Neuron (in vitro differentiated cells): ENCODE measurements at regions not wholly inside any gene's neighbourhood (a gene's known extent, or its start where the extent isn't known, plus 50 kb on each side); places are given as distances from the start of the nearest gene placed in this dataset.
"Not testable (repeated sequence)": the region's sequence is repeated elsewhere in the genome, so short reads cannot be mapped to it uniquely, and the experiment has no call there.

ENCODE experiments used
- H2AFZ ChIP-seq: one replicate; pipeline ENCODE4 v1.6.1; 2013; ENCODE audit warnings: low read depth, mild to moderate bottlenecking, inconsistent platforms, low read length, moderate library complexity
- H3K27me3 ChIP-seq: one replicate; pipeline ENCODE4 v1.6.1; 2013; ENCODE audit warnings: low read length; ENCODE audit not compliant: insufficient read depth
- H3K36me3 ChIP-seq: one replicate; pipeline ENCODE4 v1.6.1; 2013; ENCODE audit warnings: low read length; ENCODE audit not compliant: insufficient read depth
- H3K4me1 ChIP-seq: one replicate; pipeline ENCODE4 v1.6.1; 2013; ENCODE audit warnings: low read length; ENCODE audit not compliant: insufficient read depth
- H3K4me3 ChIP-seq: 2 replicates; pipeline ENCODE4 v1.5.1; 2013; ENCODE audit warnings: mild to moderate bottlenecking, low read length, moderate library complexity
- H3K9me3 ChIP-seq: one replicate; pipeline ENCODE4 v1.6.1; 2013; ENCODE audit warnings: low read length

DNA sequence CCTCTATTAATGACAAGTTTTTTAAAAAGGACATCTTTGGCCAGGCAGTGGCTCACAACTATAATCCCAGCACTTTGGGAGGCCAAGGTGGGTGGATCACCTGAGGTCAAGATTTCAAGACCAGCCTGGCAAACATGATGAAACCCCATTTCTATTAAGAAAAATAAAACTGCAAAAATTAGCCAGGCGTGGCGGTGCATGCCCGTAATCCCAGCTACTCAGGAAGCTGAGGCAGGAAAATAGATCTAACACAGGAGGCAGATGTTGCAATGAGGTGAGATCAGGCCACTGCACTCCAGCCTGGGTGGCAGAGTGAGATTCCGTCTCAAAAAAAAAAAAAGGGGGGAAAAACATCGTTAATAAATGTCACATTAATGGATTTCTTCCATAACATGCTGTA is 1805.4 kb downstream of the C4orf33 start:
- Histone ChIP-seq H3K4me1 (no peaks in the 10 kb centered on the region), H3K4me3 (no peak overlapping the region), H3K36me3 (no peaks in the 10 kb centered on the region), H3K9me3 (no peaks in the 10 kb centered on the region), H2AFZ (no peak overlapping the region), H3K27me3 (no peaks in the 10 kb centered on the region)

DNA sequence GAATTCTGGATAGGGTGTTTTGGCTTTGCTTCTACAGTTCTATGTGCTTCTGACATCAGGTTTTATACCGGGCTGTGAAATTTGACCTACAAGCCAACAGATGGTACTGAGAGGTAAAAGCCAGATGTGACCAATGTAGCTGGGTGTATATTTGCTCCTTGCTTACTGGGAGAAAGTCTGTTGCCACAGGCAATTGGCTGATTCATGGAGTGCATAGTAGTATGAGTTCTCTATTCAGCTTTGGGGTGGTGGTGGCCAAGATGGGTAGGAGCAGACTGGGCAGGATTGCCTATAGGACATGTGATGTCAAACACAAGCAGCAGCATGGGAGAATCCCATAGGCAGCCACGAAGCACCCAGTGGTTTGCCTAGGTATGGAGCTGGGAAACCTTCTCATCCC is 1827.0 kb downstream of the C4orf33 start:
- Histone ChIP-seq H2AFZ (no peak overlapping the region), H3K36me3 (no peaks in the 10 kb centered on the region), H3K4me3 (no peak overlapping the region), H3K27me3 (no peaks in the 10 kb centered on the region), H3K4me1 (no peaks in the 10 kb centered on the region), H3K9me3 (peaks cover 2% of the 10 kb centered on the region)

DNA sequence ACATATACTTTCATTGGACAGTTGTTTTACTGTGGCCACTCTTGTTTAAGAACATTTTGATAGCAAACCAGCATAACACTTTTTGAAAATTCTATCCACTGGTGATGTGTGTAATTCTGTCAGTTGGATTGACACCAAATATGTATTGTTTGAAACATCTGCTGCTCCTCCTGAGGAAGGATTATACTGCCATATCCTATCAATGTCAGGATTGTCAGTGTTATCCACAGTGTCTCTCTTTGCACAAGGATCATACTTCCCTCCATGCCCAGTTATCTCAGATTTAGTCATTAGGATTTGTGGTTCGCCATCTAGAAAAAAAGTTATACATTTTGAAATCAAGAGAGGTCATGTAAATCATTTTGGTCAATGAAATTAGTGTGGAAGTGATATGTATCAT is 1859.6 kb downstream of the C4orf33 start:
- H2AFZ ChIP-seq, result no peak overlapping the region
- no peak overlapping the region for H3K4me3 ChIP-seq
- H3K4me1 ChIP-seq, result no peaks in the 10 kb centered on the region
- no peaks in the 10 kb centered on the region for H3K36me3 ChIP-seq
- H3K27me3 ChIP-seq, result no peaks in the 10 kb centered on the region
- no peaks in the 10 kb centered on the region for H3K9me3 ChIP-seq

DNA sequence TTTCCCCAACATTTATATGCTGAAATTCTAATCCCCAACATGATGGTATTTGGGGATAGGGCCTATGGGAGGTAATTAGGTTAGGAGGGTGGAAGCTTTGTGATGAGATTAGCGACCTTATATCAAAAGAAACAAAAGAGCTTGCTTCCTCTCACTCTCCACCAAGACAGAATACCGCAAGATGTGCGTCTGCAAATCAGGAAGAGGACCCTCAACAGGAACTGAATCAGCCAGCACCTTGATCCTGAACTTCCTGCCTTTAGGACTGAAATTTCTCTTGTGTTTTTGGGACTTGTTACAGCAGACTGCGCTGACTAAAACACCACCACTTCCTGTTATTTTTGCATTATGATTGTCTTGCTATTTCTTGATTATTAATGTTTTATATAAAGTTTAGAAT is 1889.4 kb downstream of the C4orf33 start:
- H2AFZ ChIP-seq, result no peak overlapping the region
- no peaks in the 10 kb centered on the region for H3K27me3 ChIP-seq
- H3K9me3 ChIP-seq, result no peaks in the 10 kb centered on the region
- H3K4me1 ChIP-seq, result no peaks in the 10 kb centered on the region
- no peaks in the 10 kb centered on the region for H3K36me3 ChIP-seq
- no peak overlapping the region for H3K4me3 ChIP-seq

DNA sequence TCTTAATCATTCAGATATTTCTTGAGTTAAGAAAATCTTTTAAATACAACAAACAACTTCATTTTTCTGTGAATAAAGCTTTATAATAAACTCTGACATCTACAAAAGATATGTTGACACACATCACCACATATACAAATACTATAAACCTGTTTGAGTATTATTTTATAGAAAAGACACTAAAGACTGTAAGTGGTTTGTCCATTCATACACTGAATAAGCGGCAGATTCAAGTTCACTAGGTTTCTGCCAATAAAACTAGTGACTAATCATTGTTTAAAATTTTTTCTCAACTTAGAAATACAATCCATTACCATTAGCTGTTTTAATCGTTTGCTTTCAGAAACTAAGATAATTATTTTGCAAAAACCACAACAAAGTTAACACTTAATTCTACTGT is 1900.0 kb downstream of the C4orf33 start:
- Histone ChIP-seq H2AFZ (no peak overlapping the region), H3K36me3 (no peaks in the 10 kb centered on the region), H3K4me1 (no peaks in the 10 kb centered on the region), H3K27me3 (no peaks in the 10 kb centered on the region), H3K9me3 (no peaks in the 10 kb centered on the region), H3K4me3 (no peak overlapping the region)

DNA sequence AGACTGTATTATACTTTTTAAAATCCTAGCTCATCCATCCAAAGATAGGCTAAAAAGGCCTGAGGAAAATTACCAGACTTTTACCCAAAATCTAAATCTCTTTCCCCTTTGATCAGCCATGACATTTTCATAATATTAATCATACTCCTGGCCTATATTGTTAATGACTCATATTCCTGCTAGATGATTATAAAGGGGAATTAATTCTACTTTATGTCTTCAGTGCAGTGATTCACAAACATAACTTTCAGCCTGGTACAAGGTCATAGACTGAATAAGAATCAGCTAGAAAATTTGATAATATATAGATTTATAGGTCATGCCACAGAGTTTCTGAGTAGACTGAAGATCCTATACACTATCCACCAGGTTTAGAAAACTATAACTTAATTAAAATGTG is 1905.4 kb downstream of the C4orf33 start:
- Histone ChIP-seq H2AFZ (no peak overlapping the region), H3K9me3 (no peaks in the 10 kb centered on the region), H3K36me3 (no peaks in the 10 kb centered on the region), H3K4me3 (no peak overlapping the region), H3K27me3 (no peaks in the 10 kb centered on the region), H3K4me1 (no peaks in the 10 kb centered on the region)

DNA sequence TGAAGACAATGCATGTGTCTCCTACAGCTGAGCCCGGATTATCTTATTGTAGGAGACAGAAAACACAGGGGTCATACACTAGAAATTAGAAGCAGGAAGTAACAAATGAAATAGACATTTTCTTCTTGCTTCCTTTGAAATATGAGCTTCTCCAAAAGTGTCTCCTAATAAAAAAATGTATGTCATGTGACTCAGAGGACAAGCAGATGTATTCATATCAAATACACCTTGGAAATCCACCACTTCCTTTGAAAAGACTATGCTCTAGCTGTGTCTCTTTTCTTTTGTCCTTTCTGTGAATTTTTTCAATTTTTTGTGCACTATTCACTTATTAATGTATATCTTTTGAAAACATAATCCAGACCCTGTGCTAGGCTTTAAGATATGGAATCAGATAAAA is 1906.2 kb downstream of the C4orf33 start:
- Histone ChIP-seq H2AFZ (no peak overlapping the region), H3K9me3 (no peaks in the 10 kb centered on the region), H3K27me3 (no peaks in the 10 kb centered on the region), H3K4me3 (no peak overlapping the region), H3K4me1 (no peaks in the 10 kb centered on the region), H3K36me3 (no peaks in the 10 kb centered on the region)

DNA sequence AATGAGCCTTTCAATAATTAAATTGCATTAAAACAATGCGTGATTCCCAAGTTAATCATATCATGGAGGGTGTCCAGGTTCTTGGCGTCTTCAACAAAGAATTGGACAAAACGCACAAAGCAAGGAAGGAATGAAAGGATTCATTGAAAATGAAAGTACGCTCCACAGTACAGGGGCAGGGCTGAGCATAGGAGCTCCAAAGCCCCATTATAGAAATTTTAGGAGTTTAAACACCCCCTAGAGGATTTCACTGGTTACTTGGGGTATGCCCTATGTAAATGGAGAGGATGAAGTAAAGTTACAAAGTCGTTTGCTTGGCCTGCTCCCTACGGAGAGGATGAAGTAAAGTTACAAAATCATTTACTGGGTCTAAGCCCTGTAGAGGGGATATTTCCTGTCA is 1910.4 kb downstream of the C4orf33 start:
- Histone ChIP-seq H2AFZ (no peak overlapping the region), H3K4me3 (no peak overlapping the region), H3K9me3 (no peaks in the 10 kb centered on the region), H3K36me3 (no peaks in the 10 kb centered on the region), H3K27me3 (no peaks in the 10 kb centered on the region), H3K4me1 (no peaks in the 10 kb centered on the region)

DNA sequence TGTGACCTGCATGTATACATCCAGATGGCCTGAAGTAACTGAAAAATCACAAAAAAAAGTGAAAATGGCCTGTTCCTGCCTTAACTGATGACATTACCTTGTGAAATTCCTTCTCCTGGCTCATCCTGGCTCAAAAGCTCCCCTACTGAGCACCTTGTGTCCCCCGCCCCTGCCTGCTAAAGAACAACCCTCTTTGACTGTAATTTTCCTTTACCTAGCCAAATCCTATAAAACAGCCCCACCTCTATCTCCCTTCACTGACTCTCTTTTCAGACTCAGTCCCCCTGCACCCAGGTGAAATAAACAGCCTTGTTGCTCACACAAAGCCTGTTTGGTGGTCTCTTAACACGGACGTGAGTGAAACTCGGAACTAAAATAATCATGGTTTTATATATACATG is 1916.0 kb downstream of the C4orf33 start:
- not testable (repeated sequence) for H3K9me3 ChIP-seq, H2AFZ ChIP-seq, H3K4me1 ChIP-seq, H3K4me3 ChIP-seq, H3K27me3 ChIP-seq, H3K36me3 ChIP-seq

DNA sequence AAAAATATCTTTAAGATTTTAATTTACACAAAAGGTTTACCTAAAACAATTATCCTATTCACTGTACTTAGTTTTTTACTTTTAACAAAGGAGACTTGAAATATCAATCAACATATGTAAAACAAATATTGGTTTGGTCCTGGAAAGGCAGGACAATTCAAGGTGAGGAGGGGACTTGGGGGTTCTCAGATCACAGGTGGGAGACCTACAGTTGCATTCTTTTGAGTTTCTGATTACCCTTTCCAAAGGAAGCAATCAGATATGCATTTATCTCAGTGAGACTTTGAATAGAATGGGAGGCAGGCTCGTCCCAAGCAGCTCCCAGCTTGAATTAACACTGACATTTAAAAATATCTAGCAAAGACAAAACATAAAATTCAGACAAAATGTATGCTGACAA is 1917.3 kb downstream of the C4orf33 start:
- no peak overlapping the region for H2AFZ ChIP-seq
- H3K4me3 ChIP-seq, result no peak overlapping the region
- H3K36me3 ChIP-seq, result no peaks in the 10 kb centered on the region
- H3K9me3 ChIP-seq, result no peaks in the 10 kb centered on the region
- no peaks in the 10 kb centered on the region for H3K27me3 ChIP-seq
- no peaks in the 10 kb centered on the region for H3K4me1 ChIP-seq

DNA sequence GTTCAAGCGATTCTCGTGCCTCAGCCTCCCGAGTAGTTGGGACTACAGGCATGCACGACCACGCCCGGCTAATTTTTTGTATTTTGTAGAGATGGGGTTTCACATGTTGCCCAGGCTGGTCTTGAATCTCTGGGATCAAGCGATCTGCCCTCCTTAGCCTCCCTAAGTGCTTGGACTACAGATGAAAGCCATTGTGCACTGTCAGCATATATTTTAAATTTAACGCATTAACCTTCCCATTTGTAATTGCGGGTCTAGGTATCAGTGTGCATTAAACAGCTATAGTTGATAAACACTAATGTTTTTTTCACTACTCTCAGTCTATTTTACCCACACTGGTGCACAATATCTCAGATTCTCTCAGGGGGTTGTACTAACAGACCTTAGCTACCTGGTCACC is 1930.8 kb downstream of the C4orf33 start:
- Histone ChIP-seq H3K9me3 (no peaks in the 10 kb centered on the region), H3K4me1 (no peaks in the 10 kb centered on the region), H3K27me3 (no peaks in the 10 kb centered on the region), H3K4me3 (no peak overlapping the region), H2AFZ (no peak overlapping the region), H3K36me3 (no peaks in the 10 kb centered on the region)

DNA sequence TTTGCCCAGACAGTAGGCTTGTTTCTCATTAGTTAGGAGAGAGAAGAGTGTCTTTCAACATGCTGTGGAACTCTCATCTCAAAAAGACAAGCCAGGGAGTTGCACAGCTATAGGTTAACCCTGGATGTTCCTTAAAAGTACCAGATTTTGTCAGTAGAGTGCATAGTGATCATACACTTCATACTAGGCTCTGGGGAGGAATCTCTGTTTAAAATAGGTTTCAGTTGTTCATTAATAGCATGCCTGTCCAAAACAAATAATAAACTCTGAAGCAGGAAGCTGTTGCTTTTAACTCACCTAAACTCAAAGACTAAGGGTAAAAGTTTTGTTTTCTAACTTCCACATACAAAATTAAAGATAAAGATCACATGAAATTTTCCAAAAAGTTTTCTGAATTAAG is 1948.4 kb downstream of the C4orf33 start:
- no peaks in the 10 kb centered on the region for H3K4me1 ChIP-seq
- no peaks in the 10 kb centered on the region for H3K27me3 ChIP-seq
- no peaks in the 10 kb centered on the region for H3K36me3 ChIP-seq
- no peaks in the 10 kb centered on the region for H3K9me3 ChIP-seq
- H3K4me3 ChIP-seq, result no peak overlapping the region
- H2AFZ ChIP-seq, result no peak overlapping the region

DNA sequence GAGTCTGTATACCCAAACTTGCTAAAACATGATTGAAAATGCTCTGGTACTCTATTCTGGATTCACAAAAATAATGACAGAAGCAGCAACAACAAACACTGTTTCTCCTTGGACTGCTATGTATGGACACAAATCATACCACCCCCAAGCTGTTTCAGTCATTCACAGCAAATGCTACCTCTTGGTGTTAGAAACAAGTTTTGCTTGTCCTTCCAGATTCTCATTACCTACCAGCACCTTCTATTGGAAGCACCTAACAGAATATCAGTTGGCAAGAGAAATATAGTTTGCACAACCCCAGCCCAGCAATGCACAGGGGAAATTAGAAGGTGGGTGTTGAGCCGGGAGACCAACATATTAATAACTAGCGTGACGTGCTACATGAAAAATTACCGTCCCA is 1950.9 kb downstream of the C4orf33 start:
- Histone ChIP-seq H3K4me3 (no peak overlapping the region), H3K4me1 (no peaks in the 10 kb centered on the region), H3K36me3 (no peaks in the 10 kb centered on the region), H2AFZ (no peak overlapping the region), H3K27me3 (no peaks in the 10 kb centered on the region), H3K9me3 (no peaks in the 10 kb centered on the region)

DNA sequence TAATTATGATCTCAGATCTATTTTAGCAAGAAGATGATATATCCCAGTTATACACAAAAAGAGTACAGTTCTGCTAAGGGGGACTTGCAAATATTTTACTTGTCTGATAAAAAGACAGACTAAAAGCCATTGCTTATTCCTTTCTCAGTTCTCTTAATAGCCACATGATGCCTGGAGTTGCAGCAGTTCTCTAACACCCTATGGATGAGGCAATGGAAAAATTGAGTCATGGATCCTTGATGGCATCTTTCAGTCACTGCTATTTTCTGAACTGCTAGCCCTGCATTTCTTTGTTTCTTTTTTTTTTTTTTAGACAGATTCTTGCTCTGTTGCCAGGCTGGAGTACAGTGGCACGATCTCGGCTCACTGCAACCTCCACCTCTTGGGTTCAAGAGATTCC is 1956.7 kb downstream of the C4orf33 start:
- no peak overlapping the region for H3K4me3 ChIP-seq
- no peaks in the 10 kb centered on the region for H3K27me3 ChIP-seq
- H3K36me3 ChIP-seq, result no peaks in the 10 kb centered on the region
- H3K9me3 ChIP-seq, result no peaks in the 10 kb centered on the region
- no peak overlapping the region for H2AFZ ChIP-seq
- no peaks in the 10 kb centered on the region for H3K4me1 ChIP-seq
